GM12891 (cell line): ENCODE measurements at regions not wholly inside any gene's neighbourhood (a gene's known extent, or its start where the extent isn't known, plus 50 kb on each side); places are given as distances from the start of the nearest gene placed in this dataset.

Experiments used
- DNase-seq: peaks from one replicate; pipeline ENCODE4 v3.0.0; 2011; ENCODE audit warnings: low spot score; ENCODE audit not compliant: insufficient read length
- FAIRE-seq: peaks from 2 replicates; lab custom pipeline; 2011; peaks lifted over from hg19 to GRCh38; lab: Jason Lieb, UNC
- PAX5 ChIP-seq: IDR thresholded peaks from 2 replicates; pipeline ENCODE4 v1.6.1; 2011; ENCODE audit warnings: low read length, moderate library complexity, mild to moderate bottlenecking; ENCODE audit not compliant: insufficient read depth, severe bottlenecking
- POLR2A ChIP-seq: IDR thresholded peaks from 2 replicates; pipeline ENCODE4 v1.6.1; 2011; ENCODE audit warnings: low read depth, low read length, control low read depth
- POLR2AphosphoS5 ChIP-seq: IDR thresholded peaks from 2 replicates; pipeline ENCODE4 v1.6.1; 2011; ENCODE audit warnings: low read depth, low read length, control low read depth
- POU2F2 ChIP-seq: IDR thresholded peaks from 2 replicates; pipeline ENCODE4 v1.6.1; 2011; ENCODE audit warnings: low read depth, mild to moderate bottlenecking, control low read depth, low read length, moderate library complexity
- SPI1 ChIP-seq: IDR thresholded peaks from 2 replicates; pipeline ENCODE4 v1.6.1; 2011; ENCODE audit warnings: low read depth, low read length, control low read depth
- TAF1 ChIP-seq: IDR thresholded peaks from 2 replicates; pipeline ENCODE4 v1.6.1; 2011; ENCODE audit warnings: low read depth, low read length, control low read depth

GRCh38 chr2:78532762-78533379 is 492.6 kb upstream of the REG3G start:
- no peak for DNase-seq
- TF ChIP-seq PAX5 = no peak
- TF ChIP-seq POLR2A = no peak
- no peak for TF ChIP-seq TAF1
- TF ChIP-seq POU2F2 = no peak
- TF ChIP-seq SPI1 = no peak
- no peak for TF ChIP-seq POLR2AphosphoS5
- no peak for FAIRE-seq

GRCh38 chr2:78535395-78535794 is 490.1 kb upstream of the REG3G start:
- no peak for TF ChIP-seq SPI1
- TF ChIP-seq POLR2A = no peak
- TF ChIP-seq TAF1 = no peak
- no peak for TF ChIP-seq PAX5
- no peak for TF ChIP-seq POU2F2
- no peak for TF ChIP-seq POLR2AphosphoS5
- DNase-seq (no peak), FAIRE-seq (no peak)

DNA sequence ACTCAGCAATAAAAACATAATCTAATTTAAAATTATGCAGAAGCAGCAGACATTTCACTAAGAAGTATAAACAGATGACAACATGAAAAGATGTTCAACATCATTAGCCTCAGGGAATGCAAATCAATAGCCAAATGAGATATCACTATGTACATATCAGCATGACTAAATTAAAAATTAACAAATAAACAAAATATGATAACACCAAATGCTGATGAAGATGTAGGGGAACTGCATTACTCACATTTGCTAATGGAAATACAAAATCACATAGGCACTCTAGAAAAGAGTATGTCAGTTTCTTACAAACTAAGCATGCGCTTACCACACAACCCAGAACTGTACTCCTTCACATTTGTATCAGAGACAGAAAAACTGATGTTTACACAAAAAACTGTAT is 487.2 kb upstream of the REG3G start:
- DNase-seq (no peak), FAIRE-seq (no peak)
- TF ChIP-seq POU2F2 (no peak), POLR2AphosphoS5 (no peak), PAX5 (no peak), POLR2A (no peak), SPI1 (no peak), TAF1 (no peak)

- FAIRE-seq (no peak), DNase-seq (no peak)
- TF ChIP-seq POU2F2 = no peak
- TF ChIP-seq POLR2A = no peak
- TF ChIP-seq SPI1 = no peak
- TF ChIP-seq POLR2AphosphoS5 = no peak
- TF ChIP-seq TAF1 = no peak
- TF ChIP-seq PAX5 = no peak
Observed at GRCh38 chr2:78540255-78540654, 485.2 kb upstream of the REG3G start.

- DNase-seq (no peak), FAIRE-seq (no peak)
- TF ChIP-seq PAX5 = no peak
- no peak for TF ChIP-seq POLR2AphosphoS5
- TF ChIP-seq TAF1 = no peak
- no peak for TF ChIP-seq POU2F2
- TF ChIP-seq POLR2A = no peak
- TF ChIP-seq SPI1 = no peak
Observed at GRCh38 chr2:78541088-78541450, 484.4 kb upstream of the REG3G start.

DNA sequence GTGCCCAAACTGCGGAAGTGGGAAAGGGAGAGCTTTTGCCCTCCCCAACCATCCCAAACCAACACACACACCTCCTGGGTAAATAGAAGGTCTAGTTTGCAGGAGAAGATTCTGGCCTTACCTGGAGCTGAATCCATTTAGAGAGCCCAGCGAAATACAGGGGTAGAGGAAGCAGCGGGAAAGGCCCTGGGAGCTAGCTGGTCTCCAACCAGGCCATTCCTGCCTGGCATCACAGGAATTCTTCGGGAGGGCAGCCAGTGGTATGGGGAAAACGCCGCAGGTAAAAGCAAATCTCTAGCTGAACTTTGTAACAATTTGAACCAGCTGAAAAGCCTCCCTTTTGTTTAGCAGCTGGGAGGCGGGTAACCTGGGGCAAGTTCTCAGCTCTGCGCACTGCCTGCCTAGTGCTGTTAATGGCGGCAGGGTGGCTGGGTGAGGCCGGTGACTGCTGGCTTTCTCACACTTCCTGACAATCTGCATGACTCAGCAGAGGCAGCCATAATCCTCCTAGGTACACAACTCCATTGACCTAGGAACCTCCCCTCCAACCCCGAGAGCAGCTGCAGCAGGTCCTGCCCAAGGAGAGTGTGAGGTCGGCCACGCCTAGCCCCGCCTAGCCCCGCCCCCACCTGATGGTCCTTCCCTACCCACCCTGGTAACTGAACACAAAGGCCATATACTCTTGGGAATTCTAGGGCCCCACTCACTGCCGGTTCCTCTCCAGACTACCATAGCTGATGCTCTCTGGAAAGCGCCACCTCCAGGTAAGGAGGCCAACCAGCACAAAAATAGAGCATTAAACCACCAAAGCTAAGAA is 483.8 kb upstream of the REG3G start:
- DNase-seq (no peak), FAIRE-seq (no peak)
- TF ChIP-seq POLR2AphosphoS5 (no peak), POLR2A (no peak), POU2F2 (no peak), SPI1 (no peak), TAF1 (no peak), PAX5 (no peak)

GRCh38 chr2:78546843-78547242 is 478.7 kb upstream of the REG3G start:
- DNase-seq = no peak
- no peak for TF ChIP-seq TAF1
- TF ChIP-seq POLR2A = no peak
- TF ChIP-seq POLR2AphosphoS5 = no peak
- TF ChIP-seq POU2F2 = no peak
- no peak for TF ChIP-seq PAX5
- no peak for TF ChIP-seq SPI1
- FAIRE-seq = no peak

DNA sequence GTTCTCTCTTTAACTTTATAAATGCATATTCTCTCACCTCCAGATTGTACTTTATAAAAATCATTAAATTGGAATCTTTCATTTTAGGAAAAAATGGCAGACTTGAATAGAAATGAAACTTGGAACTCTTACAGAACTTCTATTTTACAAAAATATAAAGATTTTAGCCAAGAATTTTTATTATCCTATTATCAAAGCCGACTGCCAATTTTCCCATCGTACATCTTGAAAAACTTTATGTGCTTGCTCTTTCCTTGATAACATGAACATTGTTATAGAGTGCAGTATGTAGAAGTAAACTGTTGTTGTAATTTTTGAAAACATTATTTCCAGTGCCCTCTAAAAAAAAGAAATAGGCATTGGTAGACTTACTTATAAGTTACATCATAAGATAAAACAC is 475.7 kb upstream of the REG3G start:
- DNase-seq (no peak), FAIRE-seq (no peak)
- TF ChIP-seq TAF1 (no peak), POLR2A (no peak), PAX5 (no peak), SPI1 (no peak), POLR2AphosphoS5 (no peak), POU2F2 (no peak)

GRCh38 chr2:78553866-78554647 is 471.4 kb upstream of the REG3G start:
- DNase-seq (no peak), FAIRE-seq (no peak)
- no peak for TF ChIP-seq POU2F2
- no peak for TF ChIP-seq POLR2AphosphoS5
- TF ChIP-seq SPI1 = no peak
- no peak for TF ChIP-seq POLR2A
- TF ChIP-seq PAX5 = no peak
- TF ChIP-seq TAF1 = no peak
